SK-N-SH (cell line): ENCODE measurements at regions not wholly inside any gene's neighbourhood (a gene's known extent, or its start where the extent isn't known, plus 50 kb on each side); places are given as distances from the start of the nearest gene placed in this dataset.

Experiments used
- CTCF ChIA-PET: fragments of 300-600, 350-600 bp; formaldehyde crosslinking; extraction: SDS; loops from one replicate; lab custom pipeline; 2021; lab: Yijun Ruan, JAX
- POLR2A ChIA-PET: fragments of 350-600 bp; sonication (Branson Sonifier 250); formaldehyde crosslinking; extraction: SDS; loops from one replicate; lab custom pipeline; 2020; ENCODE audit warnings: antibody characterized with exemption, inconsistent platforms; lab: Yijun Ruan, JAX
- DNase-seq: peaks from one replicate; pipeline ENCODE4 v3.0.0; 2012
- H2AFZ ChIP-seq: fragments of 200-600 bp; sonication (generic); 2 replicates; pipeline ENCODE4 v1.8.1; 2016; ENCODE audit warnings: antibody characterized with exemption, mild to moderate bottlenecking, low read depth
- H3F3A ChIP-seq: fragments of 200-600 bp; sonication (generic); replicated peaks from 2 replicates; pipeline ENCODE3; 2016; ENCODE audit warnings: antibody characterized with exemption, mild to moderate bottlenecking; ENCODE audit not compliant: insufficient read depth
- H3K27ac ChIP-seq, 2 experiments: fragments of 200-500 bp in 1 of 2; fragments of 200-600 bp in 1 of 2; sonication (Bioruptor generic) in 1 of 2; sonication (generic), shearing (Covaris generic) in 1 of 2; 2 replicates each; pipeline versions ENCODE4 v1.5.1 to v1.6.1; 2014 to 2016; ENCODE audit warnings: low read depth in 2 of 2, inconsistent platforms in 1 of 2, low read length in 1 of 2, mild to moderate bottlenecking in 1 of 2, mixed read lengths in 1 of 2
- H3K27me3 ChIP-seq: fragments of 200-600 bp; sonication (generic), shearing (Covaris generic); 2 replicates; pipeline ENCODE4 v1.6.1; 2016; ENCODE audit warnings: mixed run types; ENCODE audit not compliant: insufficient read depth
- H3K36me3 ChIP-seq, 2 experiments: fragments of 200-500 bp in 1 of 2; fragments of 200-600 bp in 1 of 2; sonication (Bioruptor generic) in 1 of 2; sonication (generic) in 1 of 2; replicated peaks in 1 of 2; 2 replicates each; pipeline versions ENCODE3 to v1.5.1; 2014 to 2016; ENCODE audit warnings: low read length in 1 of 2, mild to moderate bottlenecking in 1 of 2; ENCODE audit not compliant: insufficient read depth in 2 of 2, control insufficient read depth in 1 of 2
- H3K4me1 ChIP-seq, 2 experiments: fragments of 200-500 bp in 1 of 2; fragments of 200-600 bp in 1 of 2; sonication (Bioruptor generic) in 1 of 2; sonication (generic), shearing (Covaris generic) in 1 of 2; 2 replicates each; pipeline versions ENCODE4 v1.5.1 to v1.6.1; 2014 to 2016; ENCODE audit warnings: low read depth in 1 of 2, low read length in 1 of 2, mixed run types in 1 of 2; ENCODE audit not compliant: insufficient read depth in 2 of 2, control insufficient read depth in 1 of 2
- H3K4me2 ChIP-seq: fragments of 200-600 bp; sonication (generic), shearing (Covaris generic); 2 replicates; pipeline ENCODE4 v1.6.1; 2017; ENCODE audit warnings: mixed run types
- H3K4me3 ChIP-seq, 2 experiments: fragments of 200-500 bp in 1 of 2; fragments of 200-600 bp in 1 of 2; sonication (Bioruptor generic) in 1 of 2; sonication (generic), shearing (Covaris generic) in 1 of 2; 2 replicates each; pipeline versions ENCODE4 v1.5.1 to v1.8.1; 2014 to 2016; ENCODE audit warnings: low read depth in 2 of 2, inconsistent platforms in 1 of 2, low read length in 1 of 2, mild to moderate bottlenecking in 1 of 2, mixed read lengths in 1 of 2, moderate library complexity in 1 of 2
- H3K79me2 ChIP-seq: fragments of 200-600 bp; sonication (generic); 2 replicates; pipeline ENCODE4 v1.8.1; 2017; ENCODE audit warnings: mild to moderate bottlenecking; ENCODE audit not compliant: insufficient read depth
- H3K9ac ChIP-seq: fragments of 200-600 bp; sonication (generic); 2 replicates; pipeline ENCODE4 v1.6.1; 2017; ENCODE audit warnings: mixed run types
- H3K9me2 ChIP-seq: fragments of 200-600 bp; sonication (generic); 2 replicates; pipeline ENCODE4 v1.6.1; 2017; ENCODE audit warnings: mixed run types
- H3K9me3 ChIP-seq: fragments of 200-600 bp; sonication (generic); 2 replicates; pipeline ENCODE4 v1.6.1; 2017; ENCODE audit warnings: mixed run types, mild to moderate bottlenecking, moderate library complexity
- H4K20me1 ChIP-seq: fragments of 200-600 bp; sonication (generic); 2 replicates; pipeline ENCODE4 v1.6.1; 2017; ENCODE audit warnings: mild to moderate bottlenecking, mixed run types; ENCODE audit not compliant: insufficient read depth
- ELF1 ChIP-seq: IDR thresholded peaks from 2 replicates; pipeline ENCODE4 v1.4.0; 2012
- EP300 ChIP-seq, 2 experiments: IDR thresholded peaks; 2 replicates each; pipeline versions ENCODE4 v1.4.0 to v1.6.1; 2012; ENCODE audit warnings: borderline replicate concordance in 1 of 2, low read depth in 1 of 2, low read length in 1 of 2
- FOXJ3 ChIP-seq: sonication (generic); formaldehyde crosslinking; IDR thresholded peaks from 2 replicates; pipeline ENCODE4 v1.5.1; 2020; ENCODE audit warnings: mild to moderate bottlenecking, missing genetic modification reagents
- FOXM1 ChIP-seq: IDR thresholded peaks from 2 replicates; pipeline ENCODE4 v1.4.0; 2012; ENCODE audit warnings: low read depth, mild to moderate bottlenecking
- JUND ChIP-seq: IDR thresholded peaks from 2 replicates; pipeline ENCODE4 v1.4.0; 2012
- NFIC ChIP-seq: IDR thresholded peaks from 2 replicates; pipeline ENCODE4 v1.4.0; 2012; ENCODE audit warnings: borderline replicate concordance
- NRF1 ChIP-seq: IDR thresholded peaks from 2 replicates; pipeline ENCODE4 v1.6.1; 2012; ENCODE audit warnings: low read depth, mild to moderate bottlenecking, low read length
- RFX5 ChIP-seq: IDR thresholded peaks from 2 replicates; pipeline ENCODE4 v1.6.1; 2012; ENCODE audit warnings: mild to moderate bottlenecking, improper control_type of control experiment, low read length
- SIN3A ChIP-seq: IDR thresholded peaks from 2 replicates; pipeline ENCODE4 v1.6.1; 2012; ENCODE audit warnings: low read depth, mild to moderate bottlenecking, low read length, moderate library complexity, borderline replicate concordance
- TAF1 ChIP-seq: IDR thresholded peaks from 2 replicates; pipeline ENCODE4 v1.6.1; 2012; ENCODE audit warnings: low read depth, mild to moderate bottlenecking, low read length, moderate library complexity, borderline replicate concordance
- TEAD4 ChIP-seq: IDR thresholded peaks from 2 replicates; pipeline ENCODE4 v1.4.0; 2012; ENCODE audit warnings: mild to moderate bottlenecking, borderline replicate concordance; ENCODE audit not compliant: insufficient read depth
- YY1 ChIP-seq: IDR thresholded peaks from 2 replicates; pipeline ENCODE4 v1.4.0; 2012; ENCODE audit warnings: low read depth, mild to moderate bottlenecking
- WGBS: methylation state at CpG from one replicate; pipeline ENCODE4 v1.1.6; 2017; ENCODE audit warnings: low lambda C conversion rate; 5-methylcytosine and 5-hydroxymethylcytosine counted together
- TF ChIP-seq, protein P1 (sequence below): fragments of 150-350 bp; IDR thresholded peaks from 2 replicates; pipeline ENCODE4 v1.6.1; 2017; ENCODE audit warnings: antibody characterized with exemption, low read length, low read depth, borderline replicate concordance
- TF ChIP-seq, protein P2 (sequence below): IDR thresholded peaks from 2 replicates; pipeline ENCODE4 v1.4.0; 2012; ENCODE audit warnings: low read depth, borderline replicate concordance
- TF ChIP-seq, protein P3 (sequence below): IDR thresholded peaks from 2 replicates; pipeline ENCODE4 v1.4.0; 2012; ENCODE audit warnings: low read depth, borderline replicate concordance
- TF ChIP-seq, protein P4 (sequence below): IDR thresholded peaks from 2 replicates; pipeline ENCODE4; 2012
- TF ChIP-seq, protein P5 (sequence below): fragments of 200-600 bp; sonication (generic); IDR thresholded peaks from 2 replicates; pipeline ENCODE4 v1.6.1; 2017; ENCODE audit warnings: antibody characterized with exemption, mild to moderate bottlenecking, moderate library complexity
- TF ChIP-seq, protein P6 (sequence below): IDR thresholded peaks from 2 replicates; pipeline ENCODE4 v1.6.1; 2012; ENCODE audit warnings: mild to moderate bottlenecking, low read depth, low read length, moderate library complexity

DNA sequence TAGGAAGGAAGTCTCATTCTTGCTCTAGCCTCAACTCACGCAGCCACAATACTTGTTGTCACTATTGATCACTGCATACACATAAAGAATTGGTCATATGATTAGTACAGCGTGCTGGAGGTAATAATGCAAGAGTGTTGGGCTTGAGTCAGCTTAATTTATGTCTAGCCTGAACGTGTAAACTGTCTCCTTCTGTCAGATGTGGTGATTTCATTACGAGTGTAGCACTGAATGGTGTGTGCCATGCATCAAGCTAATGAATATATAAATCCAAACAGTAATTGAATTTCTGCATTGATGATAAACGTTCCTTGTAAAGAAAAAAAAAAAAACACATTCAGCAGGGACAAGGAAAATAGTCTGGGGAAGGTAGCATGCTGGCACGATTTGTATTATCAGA lies 396.2 kb upstream of the RAG2 start:
- Histone ChIP-seq H3K4me3 (no peak overlapping the region), H3K4me1 (peaks cover 0 to 6% of the 10 kb centered on the region in 2 experiments; a peak in 2 of 4 replicates), H3K27ac (no peak overlapping the region), H3K9me2 (no peaks in the 10 kb centered on the region), H3K9ac (no peak overlapping the region), H3K36me3 (no peaks in the 10 kb centered on the region), H3K27me3 (no peaks in the 10 kb centered on the region), H2AFZ (no peak overlapping the region), H3K4me2 (no peak overlapping the region), H3K79me2 (no peaks in the 10 kb centered on the region), H3K9me3 (no peaks in the 10 kb centered on the region), H3F3A (no peaks in the 10 kb centered on the region), H4K20me1 (no peaks in the 10 kb centered on the region)
- no peak for TF ChIP-seq TEAD4
- TF ChIP-seq SIN3A, result no peak
- TF ChIP-seq YY1, result no peak
- no peak for TF ChIP-seq FOXJ3 (CRISPR knock-in tag)
- TF ChIP-seq, protein P1, sequence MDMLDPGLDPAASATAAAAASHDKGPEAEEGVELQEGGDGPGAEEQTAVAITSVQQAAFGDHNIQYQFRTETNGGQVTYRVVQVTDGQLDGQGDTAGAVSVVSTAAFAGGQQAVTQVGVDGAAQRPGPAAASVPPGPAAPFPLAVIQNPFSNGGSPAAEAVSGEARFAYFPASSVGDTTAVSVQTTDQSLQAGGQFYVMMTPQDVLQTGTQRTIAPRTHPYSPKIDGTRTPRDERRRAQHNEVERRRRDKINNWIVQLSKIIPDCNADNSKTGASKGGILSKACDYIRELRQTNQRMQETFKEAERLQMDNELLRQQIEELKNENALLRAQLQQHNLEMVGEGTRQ, result no peak
- TF ChIP-seq, protein P2, sequence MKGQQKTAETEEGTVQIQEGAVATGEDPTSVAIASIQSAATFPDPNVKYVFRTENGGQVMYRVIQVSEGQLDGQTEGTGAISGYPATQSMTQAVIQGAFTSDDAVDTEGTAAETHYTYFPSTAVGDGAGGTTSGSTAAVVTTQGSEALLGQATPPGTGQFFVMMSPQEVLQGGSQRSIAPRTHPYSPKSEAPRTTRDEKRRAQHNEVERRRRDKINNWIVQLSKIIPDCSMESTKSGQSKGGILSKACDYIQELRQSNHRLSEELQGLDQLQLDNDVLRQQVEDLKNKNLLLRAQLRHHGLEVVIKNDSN, result no peak
- no peak for TF ChIP-seq RFX5
- TF ChIP-seq NRF1, result no peak
- TF ChIP-seq, protein P3, sequence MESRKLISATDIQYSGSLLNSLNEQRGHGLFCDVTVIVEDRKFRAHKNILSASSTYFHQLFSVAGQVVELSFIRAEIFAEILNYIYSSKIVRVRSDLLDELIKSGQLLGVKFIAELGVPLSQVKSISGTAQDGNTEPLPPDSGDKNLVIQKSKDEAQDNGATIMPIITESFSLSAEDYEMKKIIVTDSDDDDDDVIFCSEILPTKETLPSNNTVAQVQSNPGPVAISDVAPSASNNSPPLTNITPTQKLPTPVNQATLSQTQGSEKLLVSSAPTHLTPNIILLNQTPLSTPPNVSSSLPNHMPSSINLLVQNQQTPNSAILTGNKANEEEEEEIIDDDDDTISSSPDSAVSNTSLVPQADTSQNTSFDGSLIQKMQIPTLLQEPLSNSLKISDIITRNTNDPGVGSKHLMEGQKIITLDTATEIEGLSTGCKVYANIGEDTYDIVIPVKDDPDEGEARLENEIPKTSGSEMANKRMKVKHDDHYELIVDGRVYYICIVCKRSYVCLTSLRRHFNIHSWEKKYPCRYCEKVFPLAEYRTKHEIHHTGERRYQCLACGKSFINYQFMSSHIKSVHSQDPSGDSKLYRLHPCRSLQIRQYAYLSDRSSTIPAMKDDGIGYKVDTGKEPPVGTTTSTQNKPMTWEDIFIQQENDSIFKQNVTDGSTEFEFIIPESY, result no peak
- TF ChIP-seq NFIC, result no peak
- TF ChIP-seq JUND, result no peak
- TF ChIP-seq ELF1, result no peak
- TF ChIP-seq, protein P4, sequence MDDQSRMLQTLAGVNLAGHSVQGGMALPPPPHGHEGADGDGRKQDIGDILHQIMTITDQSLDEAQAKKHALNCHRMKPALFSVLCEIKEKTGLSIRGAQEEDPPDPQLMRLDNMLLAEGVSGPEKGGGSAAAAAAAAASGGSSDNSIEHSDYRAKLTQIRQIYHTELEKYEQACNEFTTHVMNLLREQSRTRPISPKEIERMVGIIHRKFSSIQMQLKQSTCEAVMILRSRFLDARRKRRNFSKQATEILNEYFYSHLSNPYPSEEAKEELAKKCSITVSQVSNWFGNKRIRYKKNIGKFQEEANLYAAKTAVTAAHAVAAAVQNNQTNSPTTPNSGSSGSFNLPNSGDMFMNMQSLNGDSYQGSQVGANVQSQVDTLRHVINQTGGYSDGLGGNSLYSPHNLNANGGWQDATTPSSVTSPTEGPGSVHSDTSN, result no peak
- TF ChIP-seq, protein P5, sequence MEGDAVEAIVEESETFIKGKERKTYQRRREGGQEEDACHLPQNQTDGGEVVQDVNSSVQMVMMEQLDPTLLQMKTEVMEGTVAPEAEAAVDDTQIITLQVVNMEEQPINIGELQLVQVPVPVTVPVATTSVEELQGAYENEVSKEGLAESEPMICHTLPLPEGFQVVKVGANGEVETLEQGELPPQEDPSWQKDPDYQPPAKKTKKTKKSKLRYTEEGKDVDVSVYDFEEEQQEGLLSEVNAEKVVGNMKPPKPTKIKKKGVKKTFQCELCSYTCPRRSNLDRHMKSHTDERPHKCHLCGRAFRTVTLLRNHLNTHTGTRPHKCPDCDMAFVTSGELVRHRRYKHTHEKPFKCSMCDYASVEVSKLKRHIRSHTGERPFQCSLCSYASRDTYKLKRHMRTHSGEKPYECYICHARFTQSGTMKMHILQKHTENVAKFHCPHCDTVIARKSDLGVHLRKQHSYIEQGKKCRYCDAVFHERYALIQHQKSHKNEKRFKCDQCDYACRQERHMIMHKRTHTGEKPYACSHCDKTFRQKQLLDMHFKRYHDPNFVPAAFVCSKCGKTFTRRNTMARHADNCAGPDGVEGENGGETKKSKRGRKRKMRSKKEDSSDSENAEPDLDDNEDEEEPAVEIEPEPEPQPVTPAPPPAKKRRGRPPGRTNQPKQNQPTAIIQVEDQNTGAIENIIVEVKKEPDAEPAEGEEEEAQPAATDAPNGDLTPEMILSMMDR, result no peak
- no peak for TF ChIP-seq TAF1
- TF ChIP-seq FOXM1, result no peak
- no peak for TF ChIP-seq EP300 (IDR thresholded peaks at IDR 0.05; ENCODE audit: borderline replicate concordance in 1 of 2, low read depth in 1 of 2, low read length in 1 of 2)
- TF ChIP-seq, protein P6, sequence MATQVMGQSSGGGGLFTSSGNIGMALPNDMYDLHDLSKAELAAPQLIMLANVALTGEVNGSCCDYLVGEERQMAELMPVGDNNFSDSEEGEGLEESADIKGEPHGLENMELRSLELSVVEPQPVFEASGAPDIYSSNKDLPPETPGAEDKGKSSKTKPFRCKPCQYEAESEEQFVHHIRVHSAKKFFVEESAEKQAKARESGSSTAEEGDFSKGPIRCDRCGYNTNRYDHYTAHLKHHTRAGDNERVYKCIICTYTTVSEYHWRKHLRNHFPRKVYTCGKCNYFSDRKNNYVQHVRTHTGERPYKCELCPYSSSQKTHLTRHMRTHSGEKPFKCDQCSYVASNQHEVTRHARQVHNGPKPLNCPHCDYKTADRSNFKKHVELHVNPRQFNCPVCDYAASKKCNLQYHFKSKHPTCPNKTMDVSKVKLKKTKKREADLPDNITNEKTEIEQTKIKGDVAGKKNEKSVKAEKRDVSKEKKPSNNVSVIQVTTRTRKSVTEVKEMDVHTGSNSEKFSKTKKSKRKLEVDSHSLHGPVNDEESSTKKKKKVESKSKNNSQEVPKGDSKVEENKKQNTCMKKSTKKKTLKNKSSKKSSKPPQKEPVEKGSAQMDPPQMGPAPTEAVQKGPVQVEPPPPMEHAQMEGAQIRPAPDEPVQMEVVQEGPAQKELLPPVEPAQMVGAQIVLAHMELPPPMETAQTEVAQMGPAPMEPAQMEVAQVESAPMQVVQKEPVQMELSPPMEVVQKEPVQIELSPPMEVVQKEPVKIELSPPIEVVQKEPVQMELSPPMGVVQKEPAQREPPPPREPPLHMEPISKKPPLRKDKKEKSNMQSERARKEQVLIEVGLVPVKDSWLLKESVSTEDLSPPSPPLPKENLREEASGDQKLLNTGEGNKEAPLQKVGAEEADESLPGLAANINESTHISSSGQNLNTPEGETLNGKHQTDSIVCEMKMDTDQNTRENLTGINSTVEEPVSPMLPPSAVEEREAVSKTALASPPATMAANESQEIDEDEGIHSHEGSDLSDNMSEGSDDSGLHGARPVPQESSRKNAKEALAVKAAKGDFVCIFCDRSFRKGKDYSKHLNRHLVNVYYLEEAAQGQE, result no peak
- WGBS, result 8% methylated on average over 6 of the region's 6 CpGs
- ChIA-PET POLR2A (no interaction called here), CTCF (interaction anchor here (1.2 kb wide), 1 partner anchor 247 kb away, joined by 3 read pairs; no protein-coding TSS in a partner anchor)
- no peak for DNase-seq
